K562 (cell line): ENCODE measurements at regions not wholly inside any gene's neighbourhood (a gene's known extent, or its start where the extent isn't known, plus 50 kb on each side); places are given as distances from the start of the nearest gene placed in this dataset.
A peak's percentile ranks its signal among the peaks of the same experiment; 100 is the strongest.

Source experiments
- ATAC-seq: fragments of 200-7000 bp; cut with Tn5 transposase; 3 replicates; pipeline ENCODE4 v1.9.1; 2020; ENCODE audit warnings: moderate library complexity
- BruUV-seq: library from RNA; stranded (reverse); fragments of 400-500 nt; replicated peaks from 2 replicates; lab custom pipeline; 2021; lab: Mats Ljungman, UMichigan
- CTCF ChIA-PET: fragments of 300-600 bp; formaldehyde crosslinking; extraction: SDS; loops from one replicate; lab custom pipeline; 2021; ENCODE audit warnings: low intra/inter-chr PET ratio; lab: Yijun Ruan, JAX
- POLR2A ChIA-PET: fragments of 300-600, 350-650 bp; sonication (Branson Sonifier 250); formaldehyde crosslinking; extraction: SDS; loops from one replicate; lab custom pipeline; 2021; ENCODE audit warnings: antibody characterized with exemption, inconsistent platforms; lab: Yijun Ruan, JAX
- DNase-seq, 4 experiments: peaks; one replicate each; pipeline versions ENCODE4 v3.0.0 to v3.0.0-alpha.2; 2011 to 2018; ENCODE audit warnings: low spot score in 3 of 4, mixed read lengths in 3 of 4; ENCODE audit errors: extremely low read depth in 1 of 4
- FAIRE-seq: peaks from 2 replicates; lab custom pipeline; 2011; peaks lifted over from hg19 to GRCh38; lab: Jason Lieb, UNC
- H2AFZ ChIP-seq: 2 replicates; pipeline ENCODE4 v1.6.0; 2011; ENCODE audit warnings: low read depth, low read length, control low read depth, inconsistent platforms
- H3K27ac ChIP-seq: fragments of 200-600 bp; 3 replicates; pipeline ENCODE4 v1.8.0; 2011; ENCODE audit warnings: low read depth, mild to moderate bottlenecking, control low read depth, inconsistent platforms, low read length, moderate library complexity, mixed read lengths; ENCODE audit errors: extremely low read depth
- H3K27me3 ChIP-seq, 2 experiments: fragments of 300-600 bp in 1 of 2; 2 replicates in 1 of 2; 3 replicates in 1 of 2; pipeline versions ENCODE4 v1.6.0 to v1.8.0; 2011; ENCODE audit warnings: inconsistent platforms in 2 of 2, low read length in 2 of 2, mild to moderate bottlenecking in 1 of 2, mixed read lengths in 1 of 2, moderate library complexity in 1 of 2; ENCODE audit not compliant: control insufficient read depth in 2 of 2, insufficient read depth in 2 of 2
- H3K36me3 ChIP-seq: fragments of 300-600 bp; 3 replicates; pipeline ENCODE4 v1.8.0; 2011; ENCODE audit warnings: mild to moderate bottlenecking, low read length, inconsistent platforms; ENCODE audit not compliant: control insufficient read depth, insufficient read depth
- H3K4me1 ChIP-seq, 2 experiments: fragments of 200-600 bp in 1 of 2; replicated peaks in 1 of 2; 2 replicates in 1 of 2; 3 replicates in 1 of 2; pipeline versions ENCODE4 v1.5.1 to v1.8.0; 2011; ENCODE audit warnings: inconsistent platforms in 2 of 2, low read length in 2 of 2, mild to moderate bottlenecking in 1 of 2, mixed read lengths in 1 of 2, moderate library complexity in 1 of 2; ENCODE audit not compliant: control insufficient read depth in 2 of 2, insufficient read depth in 2 of 2
- H3K4me2 ChIP-seq: 2 replicates; pipeline ENCODE4 v1.6.1; 2011; ENCODE audit warnings: low read length, control low read depth, inconsistent platforms, mixed read lengths; ENCODE audit not compliant: insufficient read depth
- H3K4me3 ChIP-seq: fragments of 200-600 bp; sonication (generic), shearing (Covaris generic); 2 replicates; pipeline ENCODE4 v1.5.1; 2016; ENCODE audit warnings: control low read depth, inconsistent platforms
- H3K79me2 ChIP-seq: fragments of 200-600 bp; 3 replicates; pipeline ENCODE4 v1.8.0; 2011; ENCODE audit warnings: low read length, inconsistent platforms; ENCODE audit not compliant: control insufficient read depth, insufficient read depth
- H3K9ac ChIP-seq, 2 experiments: 2 replicates each; pipeline versions ENCODE4 v1.6.0 to v1.6.1; 2011; ENCODE audit warnings: low read depth in 2 of 2, low read length in 2 of 2, control low read depth in 1 of 2, inconsistent platforms in 1 of 2, mild to moderate bottlenecking in 1 of 2, mixed read lengths in 1 of 2; ENCODE audit not compliant: insufficient read depth in 1 of 2
- H3K9me1 ChIP-seq: one replicate; pipeline ENCODE4 v1.6.0; 2011; ENCODE audit warnings: inconsistent platforms, mild to moderate bottlenecking, low read length, moderate library complexity; ENCODE audit not compliant: control insufficient read depth, insufficient read depth
- H3K9me3 ChIP-seq: replicated peaks from 2 replicates; pipeline ENCODE4 v1.5.1; 2011; ENCODE audit warnings: low read depth, low read length, inconsistent platforms; ENCODE audit not compliant: control insufficient read depth, insufficient read depth
- H4K20me1 ChIP-seq: replicated peaks from 2 replicates; pipeline ENCODE4 v1.6.1; 2011; ENCODE audit warnings: low read length, inconsistent platforms, mixed read lengths; ENCODE audit not compliant: control insufficient read depth, insufficient read depth
- BRD4 ChIP-seq: fragments of 200-600 bp; sonication (generic); IDR thresholded peaks from 2 replicates; pipeline ENCODE4 v1.6.1; 2017; ENCODE audit warnings: inconsistent platforms
- CEBPG ChIP-seq, 3 experiments: fragments of 200-800 bp in 1 of 3; sonication (Bioruptor generic) in 1 of 3; sonication (generic) in 1 of 3; formaldehyde crosslinking in 1 of 3; IDR thresholded peaks in 2 of 3; conservative IDR thresholded peaks in 1 of 3; 2 replicates each; pipeline versions ENCODE4 v1.6.1 to v1.8.0; 2016 to 2022; ENCODE audit warnings: missing compliant biosample characterization in 2 of 3, missing genetic modification characterization in 2 of 3, mild to moderate bottlenecking in 1 of 3, missing genetic modification reagents in 1 of 3
- HDGF ChIP-seq: fragments of 450-650 bp; IDR thresholded peaks from 2 replicates; pipeline ENCODE4 v1.6.1; 2016
- KLF10 ChIP-seq: fragments of 250-450 bp; sonication (Bioruptor Pico); IDR thresholded peaks from 2 replicates; pipeline ENCODE4 v1.6.1; 2021; ENCODE audit warnings: matching md5 sums
- STAT5B ChIP-seq: fragments of 250-450 bp; sonication (Bioruptor Pico); IDR thresholded peaks from 2 replicates; pipeline ENCODE4 v1.8.0; 2021; ENCODE audit warnings: mild to moderate bottlenecking, inconsistent platforms
- TCF3 ChIP-seq: sonication (generic); formaldehyde crosslinking; IDR thresholded peaks from 2 replicates; pipeline ENCODE4 v1.4.0; 2020; ENCODE audit warnings: mild to moderate bottlenecking, missing genetic modification reagents
- TRIM24 ChIP-seq, 2 experiments: fragments of 450-650 bp; IDR thresholded peaks; 2 replicates each; pipeline ENCODE4 v1.6.1; 2016
- XRCC4 ChIP-seq: IDR thresholded peaks from one replicate; pipeline ENCODE4 v1.6.1; 2011; ENCODE audit not compliant: insufficient read depth, insufficient read length; ENCODE audit errors: extremely low read depth
- ZNF175 ChIP-seq: fragments of 200-800 bp; sonication (Bioruptor generic); IDR thresholded peaks from 2 replicates; pipeline ENCODE4 v1.6.1; 2016; ENCODE audit warnings: low read depth, mild to moderate bottlenecking, missing genetic modification characterization, missing compliant biosample characterization
- ZNF384 ChIP-seq: IDR thresholded peaks from 2 replicates; pipeline ENCODE4 v1.6.1; 2012; ENCODE audit warnings: low read depth, low read length, improper control_type of control experiment
- ZNF780A ChIP-seq: fragments of 250-450 bp; sonication (Bioruptor Pico); IDR thresholded peaks from 2 replicates; pipeline ENCODE4 v1.5.0; 2021; ENCODE audit warnings: mild to moderate bottlenecking
- WGBS: fragments of 100-300 bp; shearing (Covaris generic); methylation state at CpG from one replicate; pipeline ENCODE4 v1.1.6; 2016; ENCODE audit warnings: low coverage, mixed read lengths; ENCODE audit not compliant: insufficient coverage; ENCODE audit errors: missing lambda C conversion rate; 5-methylcytosine and 5-hydroxymethylcytosine counted together
- in situ Hi-C: fragments of 300-500 bp; cut with MboI; formaldehyde crosslinking; loops from 4 replicates; pipeline ENCODE4 v1.15.0; 2018; ENCODE audit warnings: inconsistent platforms, mixed read lengths
- intact Hi-C: fragments of 100-400 bp; cut with micrococcal nuclease; formaldehyde crosslinking; loops from 2 replicates; pipeline ENCODE4 v1.14.2; 2022
- TF ChIP-seq, protein P1 (sequence below): sonication (generic); formaldehyde crosslinking; IDR thresholded peaks from 2 replicates; pipeline ENCODE4 v1.8.0; 2022; ENCODE audit warnings: mild to moderate bottlenecking, missing genetic modification reagents, borderline replicate concordance
- TF ChIP-seq, protein P2 (sequence below): sonication (generic); formaldehyde crosslinking; IDR thresholded peaks from 2 replicates; pipeline ENCODE4 v1.8.1; 2023; ENCODE audit warnings: mild to moderate bottlenecking, missing genetic modification reagents
- TF ChIP-seq, protein P3 (sequence below): sonication (generic); formaldehyde crosslinking; IDR thresholded peaks from 2 replicates; pipeline ENCODE4 v1.8.0; 2022; ENCODE audit warnings: mild to moderate bottlenecking, missing genetic modification reagents

DNA sequence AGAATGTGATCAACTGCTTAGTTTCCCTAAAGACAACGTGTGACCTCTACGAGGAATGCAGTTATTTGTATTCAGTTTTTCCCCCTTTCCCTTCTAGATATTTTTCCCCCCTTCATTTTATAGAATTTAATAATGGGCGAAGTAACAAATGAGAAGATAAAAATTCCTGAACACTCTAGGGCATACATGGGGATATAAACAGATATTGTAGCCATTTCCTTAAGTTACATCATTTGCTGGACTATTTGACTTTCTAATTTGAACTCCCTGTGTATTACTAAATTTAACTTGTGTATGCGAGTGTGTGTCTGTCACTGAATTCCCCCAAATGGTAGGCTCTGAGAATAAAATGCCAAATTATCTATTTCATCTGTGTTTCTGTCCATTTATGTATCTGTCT lies 99.0 kb upstream of the ZFP64 start:
- H3K27me3 ChIP-seq, result no peaks in the 10 kb centered on the region
- H3K9me3 ChIP-seq, result no peaks in the 10 kb centered on the region
- peak overlapping the region; percentile 17; the same call in 1 of the 2 replicates for H2AFZ ChIP-seq
- BruUV-seq, result no TSS peak
- H3K9me1 ChIP-seq, result no peaks in the 10 kb centered on the region
- peak; percentile 42; the same call in 2 of the 3 replicates for ATAC-seq
- POLR2A ChIA-PET, result no interaction called here
- no peak overlapping the region for H3K27ac ChIP-seq
- H3K4me1 ChIP-seq, result no peaks in the 10 kb centered on the region; a peak in 1 of 5 replicates
- in situ Hi-C loops (no loop called here), intact Hi-C loops (no loop called here)
- CTCF ChIA-PET, result no interaction called here
- 61% methylated on average over 4 of the region's 4 CpGs for WGBS
- DNase-seq, result no peak
- no peak overlapping the region for H3K9ac ChIP-seq
- H3K36me3 ChIP-seq, result no peaks in the 10 kb centered on the region
- no peaks in the 10 kb centered on the region for H3K79me2 ChIP-seq
- no peak overlapping the region for H3K4me2 ChIP-seq
- H4K20me1 ChIP-seq, result no peaks in the 10 kb centered on the region
- FAIRE-seq, result no peak
- H3K4me3 ChIP-seq, result no peak overlapping the region
- no peak for TF ChIP-seq CEBPG (CRISPR knock-in tag; IDR thresholded peaks at IDR 0.05)
- peak in 1 of 2 experiments; percentile 78; a peak in 2 of 4 replicates for TF ChIP-seq CEBPG (tag; conservative IDR thresholded peaks at IDR 0.05 in 1 of 2, IDR thresholded peaks at IDR 0.05 in 1 of 2)
- TF ChIP-seq, protein P1, sequence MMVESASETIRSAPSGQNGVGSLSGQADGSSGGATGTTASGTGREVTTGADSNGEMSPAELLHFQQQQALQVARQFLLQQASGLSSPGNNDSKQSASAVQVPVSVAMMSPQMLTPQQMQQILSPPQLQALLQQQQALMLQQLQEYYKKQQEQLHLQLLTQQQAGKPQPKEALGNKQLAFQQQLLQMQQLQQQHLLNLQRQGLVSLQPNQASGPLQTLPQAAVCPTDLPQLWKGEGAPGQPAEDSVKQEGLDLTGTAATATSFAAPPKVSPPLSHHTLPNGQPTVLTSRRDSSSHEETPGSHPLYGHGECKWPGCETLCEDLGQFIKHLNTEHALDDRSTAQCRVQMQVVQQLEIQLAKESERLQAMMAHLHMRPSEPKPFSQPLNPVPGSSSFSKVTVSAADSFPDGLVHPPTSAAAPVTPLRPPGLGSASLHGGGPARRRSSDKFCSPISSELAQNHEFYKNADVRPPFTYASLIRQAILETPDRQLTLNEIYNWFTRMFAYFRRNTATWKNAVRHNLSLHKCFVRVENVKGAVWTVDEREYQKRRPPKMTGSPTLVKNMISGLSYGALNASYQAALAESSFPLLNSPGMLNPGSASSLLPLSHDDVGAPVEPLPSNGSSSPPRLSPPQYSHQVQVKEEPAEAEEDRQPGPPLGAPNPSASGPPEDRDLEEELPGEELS, result no peak
- no peak for TF ChIP-seq ZNF780A (CRISPR knock-in tag)
- no peak for TF ChIP-seq STAT5B (CRISPR knock-in tag)
- TF ChIP-seq, protein P2, sequence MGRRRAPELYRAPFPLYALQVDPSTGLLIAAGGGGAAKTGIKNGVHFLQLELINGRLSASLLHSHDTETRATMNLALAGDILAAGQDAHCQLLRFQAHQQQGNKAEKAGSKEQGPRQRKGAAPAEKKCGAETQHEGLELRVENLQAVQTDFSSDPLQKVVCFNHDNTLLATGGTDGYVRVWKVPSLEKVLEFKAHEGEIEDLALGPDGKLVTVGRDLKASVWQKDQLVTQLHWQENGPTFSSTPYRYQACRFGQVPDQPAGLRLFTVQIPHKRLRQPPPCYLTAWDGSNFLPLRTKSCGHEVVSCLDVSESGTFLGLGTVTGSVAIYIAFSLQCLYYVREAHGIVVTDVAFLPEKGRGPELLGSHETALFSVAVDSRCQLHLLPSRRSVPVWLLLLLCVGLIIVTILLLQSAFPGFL (CRISPR knock-in tag), result no peak
- TF ChIP-seq, protein P3, sequence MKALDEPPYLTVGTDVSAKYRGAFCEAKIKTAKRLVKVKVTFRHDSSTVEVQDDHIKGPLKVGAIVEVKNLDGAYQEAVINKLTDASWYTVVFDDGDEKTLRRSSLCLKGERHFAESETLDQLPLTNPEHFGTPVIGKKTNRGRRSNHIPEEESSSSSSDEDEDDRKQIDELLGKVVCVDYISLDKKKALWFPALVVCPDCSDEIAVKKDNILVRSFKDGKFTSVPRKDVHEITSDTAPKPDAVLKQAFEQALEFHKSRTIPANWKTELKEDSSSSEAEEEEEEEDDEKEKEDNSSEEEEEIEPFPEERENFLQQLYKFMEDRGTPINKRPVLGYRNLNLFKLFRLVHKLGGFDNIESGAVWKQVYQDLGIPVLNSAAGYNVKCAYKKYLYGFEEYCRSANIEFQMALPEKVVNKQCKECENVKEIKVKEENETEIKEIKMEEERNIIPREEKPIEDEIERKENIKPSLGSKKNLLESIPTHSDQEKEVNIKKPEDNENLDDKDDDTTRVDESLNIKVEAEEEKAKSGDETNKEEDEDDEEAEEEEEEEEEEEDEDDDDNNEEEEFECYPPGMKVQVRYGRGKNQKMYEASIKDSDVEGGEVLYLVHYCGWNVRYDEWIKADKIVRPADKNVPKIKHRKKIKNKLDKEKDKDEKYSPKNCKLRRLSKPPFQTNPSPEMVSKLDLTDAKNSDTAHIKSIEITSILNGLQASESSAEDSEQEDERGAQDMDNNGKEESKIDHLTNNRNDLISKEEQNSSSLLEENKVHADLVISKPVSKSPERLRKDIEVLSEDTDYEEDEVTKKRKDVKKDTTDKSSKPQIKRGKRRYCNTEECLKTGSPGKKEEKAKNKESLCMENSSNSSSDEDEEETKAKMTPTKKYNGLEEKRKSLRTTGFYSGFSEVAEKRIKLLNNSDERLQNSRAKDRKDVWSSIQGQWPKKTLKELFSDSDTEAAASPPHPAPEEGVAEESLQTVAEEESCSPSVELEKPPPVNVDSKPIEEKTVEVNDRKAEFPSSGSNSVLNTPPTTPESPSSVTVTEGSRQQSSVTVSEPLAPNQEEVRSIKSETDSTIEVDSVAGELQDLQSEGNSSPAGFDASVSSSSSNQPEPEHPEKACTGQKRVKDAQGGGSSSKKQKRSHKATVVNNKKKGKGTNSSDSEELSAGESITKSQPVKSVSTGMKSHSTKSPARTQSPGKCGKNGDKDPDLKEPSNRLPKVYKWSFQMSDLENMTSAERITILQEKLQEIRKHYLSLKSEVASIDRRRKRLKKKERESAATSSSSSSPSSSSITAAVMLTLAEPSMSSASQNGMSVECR, result no peak
- TF ChIP-seq ZNF384, result no peak
- peak in 1 of 2 experiments; percentile 31; a peak in 1 of 4 replicates for TF ChIP-seq TRIM24 (IDR thresholded peaks at IDR 0.05)
- 0 out of 2 replicates have a peak, but pooled peaks have one; percentile 29 for TF ChIP-seq ZNF175
- no peak for TF ChIP-seq XRCC4
- no peak for TF ChIP-seq TCF3 (CRISPR knock-in tag)
- 0 out of 2 replicates have a peak, but pooled peaks have one; percentile 33 for TF ChIP-seq BRD4
- TF ChIP-seq HDGF, result no peak
- no peak for TF ChIP-seq KLF10 (CRISPR knock-in tag)
